Astrocyte of the hippocampus (primary cell): ENCODE measurements at regions not wholly inside any gene's neighbourhood (a gene's known extent, or its start where the extent isn't known, plus 50 kb on each side); places are given as distances from the start of the nearest gene placed in this dataset.
"Not testable (repeated sequence)": the region's sequence is repeated elsewhere in the genome, so short reads cannot be mapped to it uniquely, and the experiment has no call there.

ENCODE experiments used
- DNase-seq: peaks from one replicate; pipeline ENCODE4 v3.0.0; 2011; ENCODE audit warnings: low read depth, low spot score

DNA sequence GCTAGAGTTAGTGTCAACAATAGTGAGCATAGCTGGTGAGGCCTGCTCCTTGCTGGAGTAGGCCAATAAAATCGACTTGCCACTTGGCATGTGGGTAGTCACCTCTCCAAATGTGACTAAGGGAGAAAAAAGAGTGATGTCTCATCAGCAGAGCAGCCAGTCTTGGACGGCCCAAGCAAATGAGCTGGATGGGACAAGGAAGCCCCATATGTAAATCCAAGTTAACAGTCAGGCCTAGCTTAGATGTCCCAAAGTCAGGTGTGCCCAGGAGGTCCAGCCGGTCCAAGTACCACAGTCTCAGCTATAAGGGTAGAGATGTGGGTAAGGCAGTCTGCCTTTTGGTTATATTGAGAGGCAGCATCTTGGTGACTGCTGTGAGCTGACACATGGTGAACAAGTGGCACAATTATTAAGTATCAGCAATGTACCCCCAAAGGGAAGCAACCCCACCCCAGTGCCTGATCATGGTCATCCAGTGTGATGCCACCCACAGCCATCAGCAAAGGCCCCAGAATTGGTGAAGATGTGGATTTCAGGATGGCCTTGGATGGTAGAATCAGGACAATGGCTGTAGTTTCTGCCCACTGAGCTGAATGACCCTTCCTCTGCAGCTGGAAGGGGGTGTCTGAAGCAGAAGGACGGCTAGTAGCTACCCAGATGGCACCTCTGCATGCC, 83.4 kb downstream of the TNFRSF13B start:
- no peak for DNase-seq

DNA sequence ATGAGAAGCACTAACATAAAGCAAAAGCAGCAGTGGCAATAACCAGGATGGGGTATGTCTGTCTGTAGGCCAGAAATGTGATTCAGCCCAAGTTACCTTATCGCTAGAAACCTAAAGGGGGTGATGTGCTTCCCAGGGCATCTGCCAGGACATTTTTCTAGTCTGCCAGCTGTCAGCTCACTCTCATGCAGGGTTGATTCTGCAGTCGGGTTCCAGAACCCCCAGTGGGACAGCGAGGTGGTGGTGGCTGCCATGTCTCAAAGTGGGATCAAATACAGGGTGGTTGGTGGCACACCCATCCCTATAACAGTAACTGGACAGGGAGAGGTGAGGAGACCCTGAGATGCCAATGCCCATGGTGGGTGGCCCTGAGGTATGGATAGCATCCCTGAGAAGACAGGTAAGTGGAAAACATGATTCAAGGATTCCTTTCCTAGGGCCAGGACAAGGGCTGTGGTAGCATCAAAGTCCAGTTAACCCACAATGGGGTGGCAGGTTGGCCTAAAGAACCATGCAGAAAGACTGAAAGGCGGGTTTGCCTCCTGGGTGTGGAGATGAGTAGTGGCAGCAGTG, 84.3 kb downstream of the TNFRSF13B start:
- no peak for DNase-seq

GRCh38 chr17:16886655-16887322, 85.1 kb downstream of the TNFRSF13B start:
- no peak for DNase-seq

- not testable (repeated sequence) for DNase-seq
Measured at GRCh38 chr17:16885204-16885603, 86.7 kb downstream of the TNFRSF13B start.

- not testable (repeated sequence) for DNase-seq
Measured at GRCh38 chr17:16882926-16883265, 89.0 kb downstream of the TNFRSF13B start.

DNA sequence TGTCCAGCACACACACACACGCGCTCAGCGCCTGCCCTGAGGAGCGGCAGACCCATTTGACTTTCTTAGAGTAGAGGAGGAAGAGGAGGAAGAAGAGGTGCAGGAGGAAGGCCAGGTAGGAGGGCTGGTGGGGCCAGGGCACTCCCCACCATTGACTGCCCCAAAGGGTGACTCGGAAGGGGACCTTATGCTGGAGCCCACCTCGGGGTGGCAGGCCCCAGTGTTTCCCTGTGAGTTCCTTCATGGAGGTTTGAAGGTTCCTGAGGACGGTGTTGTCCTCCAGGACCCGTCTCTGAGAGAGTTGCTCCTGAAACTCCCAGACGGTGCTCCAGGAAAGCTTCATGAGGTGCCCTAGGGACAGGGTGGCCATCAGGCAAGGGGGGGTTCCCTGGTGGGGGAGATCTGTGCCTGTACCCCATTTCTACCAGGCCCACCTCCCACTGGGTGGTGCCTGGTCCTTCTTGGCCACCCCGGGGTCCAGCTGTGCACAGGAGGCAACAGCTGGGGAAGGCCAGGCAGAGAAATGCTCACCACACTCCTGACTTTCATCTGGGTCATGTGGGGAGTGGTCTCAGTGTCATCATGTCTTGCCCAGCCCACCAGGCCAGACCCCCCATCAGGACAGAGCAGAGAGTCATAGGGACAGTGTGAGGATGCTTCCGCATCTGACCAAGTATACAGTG, 89.5 kb downstream of the TNFRSF13B start:
- DNase-seq = no peak

DNA sequence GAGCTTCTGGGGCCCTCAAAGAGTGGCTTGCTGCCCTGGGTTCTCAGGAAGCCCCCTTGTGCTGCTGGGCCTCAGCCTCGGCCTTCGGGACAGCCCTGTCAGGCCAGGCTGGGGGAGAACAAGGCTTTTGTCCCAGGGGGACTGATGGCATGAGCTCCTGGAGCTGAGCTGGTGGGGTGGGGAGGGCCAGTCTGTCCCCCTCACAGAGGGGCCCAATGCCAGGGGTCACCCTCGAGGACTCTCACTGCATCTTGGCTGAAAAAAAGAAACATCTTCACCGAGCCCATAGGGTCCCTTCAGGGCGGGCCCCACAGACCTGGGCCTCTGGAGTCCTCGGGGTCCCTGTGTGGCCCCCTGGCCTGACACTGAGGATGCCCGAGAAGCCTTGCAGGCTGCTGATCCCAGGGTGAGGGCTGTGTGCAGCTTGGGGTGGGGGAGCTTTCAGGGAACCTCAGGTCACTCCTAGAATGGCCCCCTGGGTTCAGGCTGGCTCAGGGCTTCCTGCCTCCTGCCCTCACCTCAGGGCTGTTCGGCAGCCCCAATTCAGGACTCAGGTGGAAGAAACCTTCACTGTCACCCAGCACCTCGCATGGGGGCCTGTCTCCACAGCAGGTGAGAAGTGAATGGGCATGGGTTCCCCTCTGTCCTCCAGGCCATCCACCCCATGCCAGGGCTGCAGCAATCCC, 90.5 kb downstream of the TNFRSF13B start:
- no peak for DNase-seq

DNA sequence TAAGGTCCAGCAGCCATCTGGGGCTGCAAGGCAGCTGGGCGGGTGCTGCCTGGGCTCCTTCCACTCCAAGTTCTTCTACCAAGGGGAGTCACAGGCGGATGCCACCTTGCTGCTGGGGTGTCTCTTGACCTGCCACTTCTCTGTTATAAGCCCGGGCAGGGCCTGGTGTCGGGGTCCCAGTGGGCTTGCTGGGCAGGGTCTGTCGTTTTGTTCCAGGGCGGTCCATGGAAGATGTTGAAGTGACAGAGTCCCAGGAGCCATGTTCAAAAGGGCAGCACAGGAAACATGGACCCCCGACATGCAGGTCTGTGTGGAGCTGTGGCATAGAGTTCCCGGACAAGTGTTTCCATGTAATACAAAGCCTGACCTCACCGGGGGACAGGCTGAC, 91.1 kb downstream of the TNFRSF13B start:
- DNase-seq = no peak

- DNase-seq = no peak
Measured at GRCh38 chr17:16880121-16880842, 91.6 kb downstream of the TNFRSF13B start.

- no peak for DNase-seq
Measured at GRCh38 chr17:16879686-16880085, 92.2 kb downstream of the TNFRSF13B start.

- no peak for DNase-seq
Measured at GRCh38 chr17:16878606-16879005, 93.3 kb downstream of the TNFRSF13B start.

- DNase-seq = no peak
Measured at GRCh38 chr17:16878084-16878483, 93.8 kb downstream of the TNFRSF13B start.

DNA sequence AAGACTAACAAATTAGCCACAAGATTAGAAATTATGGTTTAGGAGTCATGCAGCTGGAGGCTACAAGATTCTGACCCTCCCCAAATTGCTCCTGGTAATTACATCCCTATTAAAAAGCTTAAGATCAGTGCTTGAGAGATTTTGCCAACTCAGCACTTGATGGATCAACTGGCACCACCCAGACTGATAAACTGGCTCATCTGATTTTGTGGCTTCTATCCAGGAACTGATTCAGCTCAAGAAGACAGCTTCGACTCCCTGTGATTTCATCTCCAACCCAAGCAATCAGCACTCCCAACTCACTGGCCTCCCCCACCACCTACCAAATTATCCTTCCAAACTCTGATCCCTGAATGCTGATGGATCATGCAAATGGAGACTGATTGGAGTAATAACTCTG, 94.8 kb downstream of the TNFRSF13B start:
- no peak for DNase-seq

GRCh38 chr17:16875662-16876061, 96.3 kb downstream of the TNFRSF13B start:
- DNase-seq = peak; percentile 28

- DNase-seq = not testable (repeated sequence)
Measured at GRCh38 chr17:16874216-16874615, 97.7 kb downstream of the TNFRSF13B start.

DNA sequence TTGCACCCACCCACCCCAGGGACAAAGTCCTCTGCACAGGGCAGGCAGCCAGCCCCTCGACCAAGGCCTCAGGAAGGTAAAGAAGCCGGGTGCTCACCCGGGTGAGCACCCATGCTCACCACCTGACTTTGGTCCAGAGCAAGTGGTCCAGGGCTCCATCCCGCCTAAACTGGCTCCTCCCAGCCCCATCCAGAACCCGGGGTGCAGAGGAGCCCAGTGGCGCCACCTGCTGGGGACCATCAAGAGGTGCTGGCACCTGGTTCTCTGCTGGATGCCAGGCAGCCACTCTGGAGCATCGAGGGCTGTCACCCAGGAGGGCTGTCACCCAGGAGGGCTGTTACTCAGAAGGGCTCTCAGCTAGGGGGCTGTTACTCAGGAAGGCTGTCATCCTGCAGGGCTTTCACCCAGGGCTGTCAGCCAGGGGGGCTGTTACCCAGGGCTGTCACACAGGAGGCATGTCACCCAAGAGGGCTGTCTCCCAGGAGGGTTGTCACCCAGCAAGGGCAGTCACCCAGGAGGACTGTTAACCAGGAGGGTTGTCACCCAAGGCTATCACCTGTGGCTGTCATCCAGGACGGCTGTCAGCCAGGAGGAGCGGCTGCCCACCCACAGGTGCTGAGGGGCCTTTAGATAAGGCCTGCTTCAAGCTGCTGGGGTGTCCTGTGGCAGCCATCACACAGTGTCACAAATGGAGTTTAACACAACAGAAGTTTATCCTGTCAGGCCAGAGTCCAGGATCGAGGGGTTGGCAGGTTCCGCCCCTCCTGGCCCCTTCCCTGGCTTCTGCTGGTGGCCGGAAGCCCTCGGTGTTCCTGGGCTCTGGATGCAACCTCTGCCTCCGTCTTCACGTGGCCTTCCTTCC, 98.5 kb downstream of the TNFRSF13B start:
- no peak for DNase-seq

DNA sequence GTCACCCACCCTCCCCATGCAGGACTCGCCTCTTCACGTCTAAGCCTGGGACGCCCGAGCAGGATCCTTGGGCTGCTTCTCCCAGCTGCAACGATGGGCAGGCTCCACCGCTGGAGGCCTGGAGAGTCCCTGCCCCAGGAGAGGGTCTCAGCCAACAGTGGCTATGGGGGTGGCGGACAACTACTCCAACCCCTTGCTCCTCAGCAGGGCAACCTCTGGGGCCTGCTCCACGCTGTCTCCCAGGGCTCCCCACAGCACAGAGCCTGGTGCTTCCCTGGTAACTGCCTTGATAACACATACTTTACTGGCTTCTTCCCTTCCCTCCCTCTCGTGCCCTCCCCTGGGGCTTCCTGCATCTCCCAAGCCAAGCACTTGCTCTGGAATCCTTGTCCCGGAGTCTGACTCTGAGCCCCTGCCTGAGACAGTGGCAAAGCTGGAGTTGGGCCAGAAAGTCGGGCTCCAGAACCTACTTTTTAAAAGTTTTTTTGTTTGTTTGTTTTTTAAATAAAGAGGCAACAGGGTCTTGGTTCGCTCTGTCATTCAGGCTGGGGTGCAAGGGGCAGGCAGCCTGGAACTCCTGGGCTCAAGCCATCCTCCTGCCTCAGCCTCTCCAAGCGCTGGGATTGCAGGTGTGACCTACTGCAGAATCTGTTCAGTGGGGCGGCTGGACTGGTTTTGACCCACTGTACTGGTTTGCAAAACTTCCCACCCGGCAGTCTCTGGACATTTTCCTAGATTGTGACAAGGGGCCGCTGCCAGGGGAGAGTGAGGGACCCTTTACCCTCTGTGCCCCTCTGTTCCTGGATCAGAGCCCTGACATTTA, 99.4 kb downstream of the TNFRSF13B start:
- DNase-seq = no peak

DNA sequence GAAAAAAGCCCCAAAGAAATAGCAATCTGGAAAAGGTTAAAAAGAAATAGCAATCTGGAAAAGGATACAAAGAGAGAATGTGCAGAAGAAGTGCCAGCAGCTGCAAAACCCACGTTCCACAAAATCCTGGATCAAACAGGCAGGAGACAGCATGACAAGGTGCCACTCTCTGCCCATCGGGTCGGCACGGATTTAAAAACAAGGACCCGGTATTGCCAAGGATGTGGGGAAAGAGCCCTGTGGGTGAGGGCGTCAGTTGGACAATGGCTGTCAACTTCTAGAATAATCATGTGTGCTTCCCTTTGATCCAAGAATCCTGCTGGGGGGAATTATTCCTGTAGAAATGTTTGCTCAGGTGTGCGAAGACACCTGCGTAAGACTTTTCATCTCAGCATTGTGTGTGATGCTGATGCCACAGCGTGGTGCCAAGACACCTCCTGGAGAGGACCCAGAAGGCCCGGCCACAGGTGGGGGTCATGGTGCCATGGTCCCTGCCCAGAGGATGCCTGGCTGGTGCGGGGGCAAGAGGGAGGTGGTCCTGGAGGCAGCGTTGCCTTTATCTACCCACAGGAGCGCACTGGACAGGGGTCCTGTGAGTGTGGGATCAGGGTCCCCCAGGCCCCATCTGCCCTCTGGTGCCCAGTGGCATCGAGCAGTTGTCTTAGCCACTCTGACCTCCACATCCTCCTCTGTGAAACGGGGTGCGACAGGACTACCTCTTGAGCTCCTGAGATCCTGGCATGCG, 100.3 kb downstream of the TNFRSF13B start:
- DNase-seq = not testable (repeated sequence)
